RWPE2 (cell line): ENCODE measurements at regions not wholly inside any gene's neighbourhood (a gene's known extent, or its start where the extent isn't known, plus 50 kb on each side); places are given as distances from the start of the nearest gene placed in this dataset.
A peak's percentile ranks its signal among the peaks of the same experiment; 100 is the strongest.

Source experiments
- ATAC-seq: fragments of 200-7000 bp; cut with Tn5 transposase; 3 replicates; pipeline ENCODE4 v1.9.1; 2021; ENCODE audit warnings: low read depth
- DNase-seq: peaks from one replicate; pipeline ENCODE4 v3.0.0-alpha.2; 2020; ENCODE audit warnings: low spot score
- H3K27ac ChIP-seq: fragments of 450-650 bp; 2 replicates; pipeline ENCODE4 v1.5.1; 2017; ENCODE audit warnings: mild to moderate bottlenecking; ENCODE audit not compliant: poor library complexity, severe bottlenecking
- H3K27me3 ChIP-seq: fragments of 250-450 bp; sonication (Bioruptor Pico); 2 replicates; pipeline ENCODE4 v1.5.1; 2021; ENCODE audit warnings: mild to moderate bottlenecking, moderate library complexity; ENCODE audit not compliant: insufficient read depth, poor library complexity, severe bottlenecking
- H3K36me3 ChIP-seq: fragments of 250-450 bp; sonication (Bioruptor Pico); 2 replicates; pipeline ENCODE4 v1.5.1; 2020; ENCODE audit warnings: low read depth, mild to moderate bottlenecking, moderate library complexity
- H3K4me1 ChIP-seq: fragments of 250-450 bp; sonication (Bioruptor Pico); 2 replicates; pipeline ENCODE4 v1.5.1; 2021; ENCODE audit warnings: mild to moderate bottlenecking, moderate library complexity; ENCODE audit not compliant: insufficient read depth, poor library complexity, severe bottlenecking
- H3K4me3 ChIP-seq: fragments of 250-450 bp; sonication (Bioruptor Pico); 2 replicates; pipeline ENCODE4 v1.5.1; 2021; ENCODE audit warnings: mild to moderate bottlenecking, moderate library complexity; ENCODE audit not compliant: severe bottlenecking
- H3K9me3 ChIP-seq: fragments of 250-450 bp; sonication (Bioruptor Pico); 2 replicates; pipeline ENCODE4 v1.5.1; 2021; ENCODE audit warnings: mild to moderate bottlenecking, moderate library complexity; ENCODE audit not compliant: severe bottlenecking
- CTCF ChIP-seq: fragments of 450-650 bp; IDR thresholded peaks from one replicate; pipeline ENCODE4 v1.5.1; 2017; ENCODE audit warnings: mild to moderate bottlenecking, moderate library complexity; ENCODE audit not compliant: poor library complexity, severe bottlenecking

- Histone ChIP-seq H3K9me3 (no peaks in the 10 kb centered on the region), H3K4me1 (no peaks in the 10 kb centered on the region), H3K27ac (no peak overlapping the region), H3K4me3 (no peak overlapping the region), H3K36me3 (no peaks in the 10 kb centered on the region), H3K27me3 (no peaks in the 10 kb centered on the region)
- no peak for TF ChIP-seq CTCF
- DNase-seq (no peak), ATAC-seq (no peak)
Observed at GRCh38 chr14:42429401-42429800, 822.7 kb downstream of the LRFN5 start.

GRCh38 chr14:42428996-42429395, 822.3 kb downstream of the LRFN5 start:
- Histone ChIP-seq H3K27ac (no peak overlapping the region), H3K9me3 (no peaks in the 10 kb centered on the region), H3K27me3 (no peaks in the 10 kb centered on the region), H3K36me3 (no peaks in the 10 kb centered on the region), H3K4me3 (no peak overlapping the region), H3K4me1 (no peaks in the 10 kb centered on the region)
- TF ChIP-seq CTCF, result no peak
- DNase-seq (no peak), ATAC-seq (peak; percentile 21; the same call in 1 of the 3 replicates)

GRCh38 chr14:42424501-42424900, 817.8 kb downstream of the LRFN5 start:
- peaks cover 19% of the 10 kb centered on the region for H3K27me3 ChIP-seq
- no peak for DNase-seq
- no peak overlapping the region for H3K27ac ChIP-seq
- no peak for TF ChIP-seq CTCF
- H3K9me3 ChIP-seq, result no peaks in the 10 kb centered on the region
- H3K4me1 ChIP-seq, result no peaks in the 10 kb centered on the region
- no peak for ATAC-seq
- H3K36me3 ChIP-seq, result no peaks in the 10 kb centered on the region
- no peak overlapping the region for H3K4me3 ChIP-seq

GRCh38 chr14:42421377-42422078, 814.9 kb downstream of the LRFN5 start:
- DNase-seq (no peak), ATAC-seq (no peak)
- Histone ChIP-seq H3K27ac (no peak overlapping the region), H3K4me3 (no peak overlapping the region), H3K27me3 (peaks cover 19% of the 10 kb centered on the region), H3K4me1 (no peaks in the 10 kb centered on the region), H3K36me3 (no peaks in the 10 kb centered on the region), H3K9me3 (no peaks in the 10 kb centered on the region)
- no peak for TF ChIP-seq CTCF

- Histone ChIP-seq H3K27ac (no peak overlapping the region), H3K9me3 (no peaks in the 10 kb centered on the region), H3K4me1 (no peaks in the 10 kb centered on the region), H3K27me3 (peaks cover 19% of the 10 kb centered on the region), H3K36me3 (no peaks in the 10 kb centered on the region), H3K4me3 (no peak overlapping the region)
- DNase-seq, result no peak
- no peak for ATAC-seq
- TF ChIP-seq CTCF, result no peak
Observed at GRCh38 chr14:42420071-42420470, 813.4 kb downstream of the LRFN5 start.
